Motor neuron (in vitro differentiated cells): ENCODE measurements at regions not wholly inside any gene's neighbourhood (a gene's known extent, or its start where the extent isn't known, plus 50 kb on each side); places are given as distances from the start of the nearest gene placed in this dataset.
"Not testable (repeated sequence)": the region's sequence is repeated elsewhere in the genome, so short reads cannot be mapped to it uniquely, and the experiment has no call there.

Source experiments
- ATAC-seq, 8 experiments: fragments of 200-7000 bp; cut with Tn5 transposase; replicated peaks in 6 of 8; 2 replicates each; pipeline ENCODE4 v1.8.0; 2021; ENCODE audit warnings: mild to moderate bottlenecking in 8 of 8, moderate library complexity in 8 of 8
- H3K27ac ChIP-seq, 2 donors: fragments of 250-450 bp; sonication (Bioruptor Pico); 2 replicates each; pipeline ENCODE4 v1.9.0; 2021; ENCODE audit warnings: antibody characterized with exemption in 2 of 2, mild to moderate bottlenecking in 2 of 2, moderate library complexity in 1 of 2
- H3K4me1 ChIP-seq, 2 donors: fragments of 250-450 bp; sonication (Bioruptor Pico); replicated peaks in 1 of 2; 2 replicates each; pipeline ENCODE4 v1.6.1; 2021; ENCODE audit warnings: antibody characterized with exemption in 2 of 2, mild to moderate bottlenecking in 2 of 2, moderate library complexity in 1 of 2
- H3K4me3 ChIP-seq, 5 donors: fragments of 250-450 bp; sonication (Bioruptor Pico); 2 replicates each; pipeline ENCODE4 v1.9.0; 2021; ENCODE audit warnings: antibody characterized with exemption in 5 of 5, mild to moderate bottlenecking in 5 of 5, moderate library complexity in 4 of 5
- WGBS, 10 experiments: fragments of 450-650 bp; shearing (Covaris generic); methylation state at CpG; one replicate each; pipeline ENCODE4 v1.0.0; 2022; 5-methylcytosine and 5-hydroxymethylcytosine counted together
- in situ Hi-C, 9 experiments: fragments of 400-800 bp; cut with MboI; loops; one replicate each; pipeline ENCODE4 v1.15.0; 2021; ENCODE audit warnings: low sequenced_read_pairs in 9 of 9, low pct_unique_long_range_greater_than_20kb in 2 of 9; ENCODE audit not compliant: unreplicated experiment in 9 of 9

GRCh38 chr4:183797445-183798300 is 107.4 kb upstream of the STOX2 start:
- in situ Hi-C loops = no loop called here
- WGBS, 10 experiments = no CpG with 5 or more reads among the region's 105 CpGs
- peak overlapping the region; percentile 29 to 37 (median 32) for H3K4me3 ChIP-seq
- H3K4me1 ChIP-seq = no peaks in the 10 kb centered on the region
- no peak overlapping the region for H3K27ac ChIP-seq
- peak in 7 of 8 experiments; percentile 50 to 80 (median 75) for ATAC-seq

- WGBS, 10 experiments = 2 to 57% (median 8%) methylated on average over 4 to 19 of the region's 65 CpGs
- peak overlapping the region; percentile 29 to 37 (median 32) for H3K4me3 ChIP-seq
- no peak overlapping the region for H3K27ac ChIP-seq
- in situ Hi-C loops = no loop called here
- peak in 5 of 8 experiments; percentile 44 to 56 (median 50) for ATAC-seq
- no peaks in the 10 kb centered on the region for H3K4me1 ChIP-seq
These were observed 106.5 kb upstream of the STOX2 start for GRCh38 chr4:183798301-183799253.

GRCh38 chr4:183801457-183802165 is 103.5 kb upstream of the STOX2 start:
- H3K27ac ChIP-seq = no peak overlapping the region
- no peak overlapping the region for H3K4me3 ChIP-seq
- H3K4me1 ChIP-seq = no peaks in the 10 kb centered on the region
- WGBS, 10 experiments = 30 to 100% (median 76%) methylated on average over 1 to 6 of the region's 8 CpGs; no CpG with 5 or more reads in 2 of the 10 experiments
- in situ Hi-C loops = no loop called here
- no peak for ATAC-seq

GRCh38 chr4:183806341-183806740 is 98.8 kb upstream of the STOX2 start:
- WGBS, 10 experiments = 40 to 97% (median 69%) methylated on average over 2 to 8 of the region's 11 CpGs; no CpG with 5 or more reads in 2 of the 10 experiments
- Histone ChIP-seq H3K27ac (no peak overlapping the region), H3K4me3 (no peak overlapping the region), H3K4me1 (no peaks in the 10 kb centered on the region)
- no peak for ATAC-seq
- in situ Hi-C loops = no loop called here

- no peak overlapping the region for H3K27ac ChIP-seq
- H3K4me3 ChIP-seq = no peak overlapping the region
- no peaks in the 10 kb centered on the region for H3K4me1 ChIP-seq
- in situ Hi-C loops = no loop called here
- no peak for ATAC-seq
- 54 to 94% (median 80%) methylated on average over 1 to 10 of the region's 19 CpGs; no CpG with 5 or more reads in 5 of the 10 experiments for WGBS, 10 experiments
These were observed 97.5 kb upstream of the STOX2 start for GRCh38 chr4:183807420-183808096.

GRCh38 chr4:183808097-183808456 is 97.0 kb upstream of the STOX2 start:
- in situ Hi-C loops = no loop called here
- no peak for ATAC-seq

GRCh38 chr4:183812567-183812966 is 92.5 kb upstream of the STOX2 start:
- Histone ChIP-seq H3K27ac (no peak overlapping the region), H3K4me1 (no peaks in the 10 kb centered on the region), H3K4me3 (no peak overlapping the region)
- in situ Hi-C loops = no loop called here
- WGBS, 10 experiments = 0 to 100% (median 88%) methylated on average over 1 of the region's 1 CpG; no CpG with 5 or more reads in 2 of the 10 experiments
- ATAC-seq = no peak

More at GRCh38 chr4:183808097-183808456, 97.0 kb upstream of the STOX2 start:
- Histone ChIP-seq H3K27ac (no peak overlapping the region), H3K4me1 (no peaks in the 10 kb centered on the region), H3K4me3 (no peak overlapping the region)
- WGBS, 10 experiments = 20 to 83% (median 78%) methylated on average over 1 to 9 of the region's 9 CpGs; no CpG with 5 or more reads in 2 of the 10 experiments

GRCh38 chr4:183814461-183814860 is 90.6 kb upstream of the STOX2 start:
- ATAC-seq = no peak
- no peak overlapping the region for H3K27ac ChIP-seq
- no peak overlapping the region for H3K4me3 ChIP-seq
- no peaks in the 10 kb centered on the region for H3K4me1 ChIP-seq
- 39 to 100% (median 91%) methylated on average over 1 to 5 of the region's 5 CpGs; no CpG with 5 or more reads in 2 of the 10 experiments for WGBS, 10 experiments
- in situ Hi-C loops = no loop called here

- H3K4me1 ChIP-seq = no peaks in the 10 kb centered on the region
- ATAC-seq = no peak
- 38 to 100% (median 91%) methylated on average over 1 to 6 of the region's 6 CpGs for whole genome bisulfite sequencing, 10 experiments
- H3K27ac ChIP-seq = no peak overlapping the region
- in situ Hi-C loops = no loop called here
- H3K4me3 ChIP-seq = no peak overlapping the region
These were observed 89.0 kb upstream of the STOX2 start for GRCh38 chr4:183816077-183816476.

GRCh38 chr4:183816882-183817509 is 88.1 kb upstream of the STOX2 start:
- Histone ChIP-seq H3K4me1 (no peaks in the 10 kb centered on the region), H3K4me3 (no peak overlapping the region), H3K27ac (no peak overlapping the region)
- 15 to 97% (median 91%) methylated on average over 3 to 9 of the region's 9 CpGs; no CpG with 5 or more reads in 1 of the 10 experiments for WGBS, 10 experiments
- no peak for ATAC-seq
- in situ Hi-C loops = no loop called here

GRCh38 chr4:183818591-183818990 is 86.5 kb upstream of the STOX2 start:
- in situ Hi-C loops, H3K27ac ChIP-seq, ATAC-seq, H3K4me3 ChIP-seq, H3K4me1 ChIP-seq: not testable (repeated sequence)
- no CpG with 5 or more reads among the region's 30 CpGs for WGBS, 10 experiments
